Stimulated activated CD4-positive, alpha-beta T cell treated with anti-CD3 and anti-CD28 coated beads, Interleukin-2, amount 100 ng/mL, for 48 hours (primary cell): ENCODE measurements at regions not wholly inside any gene's neighbourhood (a gene's known extent, or its start where the extent isn't known, plus 50 kb on each side); places are given as distances from the start of the nearest gene placed in this dataset.

Source experiments
- DNase-seq, 2 donors: peaks; one replicate each; pipeline ENCODE4 v3.0.0-alpha.2; 2020

DNA sequence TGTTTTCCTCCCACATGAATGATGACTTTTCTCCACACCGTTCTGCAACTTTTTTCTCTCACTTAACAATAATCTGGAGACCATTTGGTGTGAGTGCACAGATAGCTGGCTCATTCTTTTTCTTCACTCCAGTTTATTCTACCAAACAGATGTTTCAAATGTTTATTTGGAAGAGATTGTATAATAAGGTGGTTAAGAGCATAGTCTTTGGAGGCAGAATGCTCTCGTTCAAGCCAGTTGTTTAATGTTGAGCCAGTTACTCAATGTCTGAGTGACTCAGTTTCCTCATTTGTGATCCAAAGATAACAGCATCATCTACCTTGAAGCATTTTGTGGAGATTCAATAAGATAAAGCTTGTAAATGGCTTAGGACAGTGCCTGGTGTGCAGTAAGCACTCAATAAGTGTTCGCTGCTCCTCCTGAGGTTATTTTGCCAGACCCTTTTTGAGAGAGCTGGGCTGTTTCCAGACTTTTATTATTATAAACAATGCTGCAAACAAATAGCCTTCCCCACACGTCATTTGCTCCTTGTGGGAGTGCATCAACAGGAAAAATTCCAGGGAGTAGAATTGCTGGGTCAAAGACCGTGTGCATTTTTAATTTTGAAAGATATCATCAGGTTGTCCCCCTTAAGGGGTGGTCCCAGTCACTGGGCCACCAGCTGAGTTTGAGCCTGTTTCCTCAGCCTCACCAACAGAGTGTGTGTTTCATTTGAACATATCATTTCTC is 70.6 kb downstream of the VEGFA start:
- no peak for DNase-seq

DNA sequence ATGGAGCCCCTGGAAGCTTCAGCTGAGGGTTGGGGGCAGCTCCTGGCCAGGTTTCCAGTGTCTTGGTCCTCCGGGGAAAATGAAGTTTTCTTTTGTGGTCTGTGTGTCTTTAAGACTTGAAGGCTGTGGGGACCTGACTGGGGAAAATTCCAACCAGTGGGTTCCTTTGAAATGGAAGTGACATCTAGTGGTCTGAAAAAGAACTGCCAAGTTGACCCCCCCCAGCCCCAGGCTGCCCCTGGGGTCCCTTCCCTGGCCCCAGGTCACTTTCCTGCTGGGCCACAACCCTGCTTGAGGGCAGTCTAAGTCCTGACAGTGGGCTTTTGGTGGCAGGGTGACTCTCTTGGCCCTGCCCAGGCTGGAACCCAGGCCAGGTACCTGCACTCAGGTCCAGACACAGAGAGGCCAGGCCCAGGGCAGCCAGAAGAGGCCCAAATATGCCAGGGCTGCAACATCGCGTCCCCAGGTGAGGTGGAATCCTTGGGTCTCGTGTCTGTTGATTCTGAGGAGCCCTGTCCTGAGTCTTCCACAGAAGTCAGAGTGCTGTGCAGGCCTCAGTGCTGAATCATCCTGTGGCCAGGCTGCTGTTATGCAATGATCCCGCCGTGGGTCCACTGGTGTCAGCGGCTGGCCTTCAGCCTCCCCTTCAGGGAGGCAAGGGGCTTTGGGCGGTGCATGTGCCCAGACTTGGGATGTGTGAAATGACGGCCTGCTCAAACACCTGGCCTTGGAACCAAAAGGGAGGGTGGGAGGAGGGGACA is 68.4 kb downstream of the VEGFA start:
- DNase-seq, result no peak

DNA sequence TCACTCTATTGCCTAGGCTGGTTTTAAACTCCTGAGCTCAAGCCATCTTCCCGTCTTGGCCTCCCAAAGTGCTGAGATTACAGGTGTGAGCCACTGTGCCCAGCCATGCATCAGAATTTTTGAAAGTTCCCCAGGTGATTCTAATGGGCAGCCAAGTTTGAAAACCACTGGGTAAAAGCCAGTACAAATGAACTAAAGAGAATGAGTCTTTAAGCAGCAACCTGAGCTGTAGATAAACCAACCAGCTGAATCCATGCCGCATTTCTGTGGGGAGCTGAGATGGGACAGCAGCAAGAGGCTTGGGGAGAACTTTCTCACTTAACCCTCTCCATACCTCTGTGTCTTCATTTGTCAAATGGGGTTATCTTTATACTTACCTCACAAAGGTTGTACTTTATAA is 67.5 kb downstream of the VEGFA start:
- no peak for DNase-seq

- DNase-seq, result no peak
Observed at GRCh38 chr6:43836507-43837240, 66.7 kb downstream of the VEGFA start.
